NCI-H510A treated with DMSO at 0.1 percent for 48 hours (cell line): ENCODE measurements at regions not wholly inside any gene's neighbourhood (a gene's known extent, or its start where the extent isn't known, plus 50 kb on each side); places are given as distances from the start of the nearest gene placed in this dataset.
"Not testable (repeated sequence)": the region's sequence is repeated elsewhere in the genome, so short reads cannot be mapped to it uniquely, and the experiment has no call there.

ENCODE experiments used
- DNase-seq: peaks from one replicate; lab custom pipeline; 2025; lab: John Stamatoyannopoulos, UW

DNA sequence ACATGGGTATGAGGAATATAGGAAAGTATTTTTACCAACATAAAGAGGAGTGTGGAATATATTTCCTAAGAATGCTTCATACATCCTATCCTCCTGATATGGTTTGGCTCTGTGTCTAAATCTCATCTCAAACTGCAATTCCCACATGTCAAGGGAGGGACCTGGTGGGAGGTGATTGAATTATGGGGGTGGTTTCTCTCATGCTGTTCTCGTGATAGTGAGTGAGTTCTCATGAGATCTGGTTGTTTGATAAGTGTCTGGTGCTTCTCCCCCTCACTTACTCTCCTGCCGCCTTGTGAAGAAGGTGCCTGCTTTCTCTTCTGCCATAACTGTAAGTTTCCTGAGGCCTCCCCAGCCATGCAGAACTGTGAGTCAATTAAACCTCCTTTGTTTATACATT, 62.2 kb upstream of the CYRIA start:
- DNase-seq, result not testable (repeated sequence)

DNA sequence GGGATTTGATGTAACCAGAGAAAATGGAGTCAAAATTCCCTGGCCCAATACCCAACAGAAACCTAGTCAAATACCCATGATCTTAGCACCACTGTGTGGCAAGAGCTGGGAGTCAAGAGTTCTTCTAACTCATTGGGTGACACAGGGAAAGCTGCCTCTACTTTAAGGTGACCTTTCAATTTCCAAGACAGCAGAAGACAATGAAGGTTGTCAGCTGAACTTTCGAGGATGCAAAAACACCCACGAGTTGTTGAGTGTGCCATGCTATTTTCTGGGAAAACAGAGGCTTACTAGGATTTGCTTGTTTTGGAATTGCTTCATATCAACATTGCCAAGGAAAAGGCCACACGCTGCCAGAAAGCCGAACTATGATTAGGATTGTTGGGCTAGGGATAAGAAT, 61.6 kb upstream of the CYRIA start:
- DNase-seq, result no peak

DNA sequence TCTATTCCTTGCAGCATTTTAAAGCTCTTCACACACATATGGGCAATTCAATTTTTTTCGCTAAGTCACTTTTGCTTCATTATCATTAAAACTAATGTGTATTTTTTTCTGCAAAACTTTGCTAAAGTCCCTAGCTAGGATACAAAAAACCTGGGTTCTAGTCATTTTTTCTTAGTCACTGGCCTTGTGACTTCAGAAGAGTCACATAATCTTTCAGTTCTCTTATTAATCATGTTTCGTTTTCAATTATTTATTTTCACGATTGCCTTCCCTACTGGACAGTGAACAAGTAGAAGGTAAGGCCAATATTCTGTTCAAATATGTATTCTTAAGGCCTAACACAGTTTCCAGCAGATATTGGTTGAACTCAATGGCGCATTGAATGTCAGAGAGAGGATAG, 60.9 kb upstream of the CYRIA start:
- DNase-seq, result no peak

DNA sequence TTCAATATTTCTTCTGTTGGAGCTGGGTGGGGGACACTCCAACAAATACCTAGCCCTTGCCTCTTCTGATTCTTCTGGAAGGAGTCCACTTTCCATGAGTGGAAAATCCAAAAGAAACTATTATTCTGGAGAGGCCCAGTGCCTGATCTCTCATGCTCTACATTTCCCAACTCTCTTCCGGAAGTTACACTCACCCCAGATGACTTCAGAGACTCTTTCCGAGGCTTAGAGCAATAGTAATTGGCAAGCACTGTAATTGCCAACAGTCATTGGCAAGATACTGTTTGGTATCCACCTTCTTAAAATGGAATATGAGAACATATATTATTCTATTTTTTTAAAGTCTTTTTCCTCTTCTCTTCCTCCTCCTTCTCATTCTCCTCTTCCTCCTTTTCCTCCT, 60.5 kb upstream of the CYRIA start:
- no peak for DNase-seq

DNA sequence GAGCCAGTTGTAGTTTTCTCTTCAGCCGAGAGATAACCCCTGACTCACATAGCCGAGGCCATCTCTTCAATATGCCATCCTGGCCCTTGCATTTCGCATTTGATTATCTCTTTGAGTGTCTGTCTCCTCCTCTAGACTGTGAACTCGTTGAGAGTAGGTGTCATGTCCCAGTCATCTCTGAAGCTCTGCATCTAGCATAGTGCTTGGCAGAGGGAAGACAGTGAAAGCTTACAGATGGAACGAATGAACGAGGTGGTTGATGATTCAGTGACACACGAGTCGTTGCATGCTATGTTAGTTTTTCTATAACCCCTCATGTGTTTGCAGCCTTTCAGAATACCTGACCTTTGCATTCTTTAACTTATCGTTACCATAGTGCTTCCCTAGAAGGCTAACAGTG, 59.9 kb upstream of the CYRIA start:
- DNase-seq, result no peak

DNA sequence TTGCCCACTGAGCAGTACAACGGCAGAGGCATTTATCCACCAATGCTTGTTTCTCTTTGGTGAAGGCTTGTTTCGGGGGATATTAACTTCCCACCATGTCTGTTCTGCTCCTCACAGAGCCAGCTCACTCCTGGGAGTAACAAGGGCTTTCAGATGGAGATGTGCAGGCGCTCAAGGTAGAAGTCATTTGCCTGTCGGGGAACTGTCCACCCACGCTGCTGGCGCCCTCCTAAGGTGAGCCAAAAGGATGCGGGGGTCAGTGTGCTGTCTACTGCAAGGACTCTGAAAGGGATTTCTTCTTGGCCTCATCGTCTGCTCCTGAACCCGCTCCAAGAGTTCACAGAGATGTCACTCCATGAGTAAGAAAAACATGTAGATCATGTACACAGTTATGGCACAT, 57.0 kb upstream of the CYRIA start:
- DNase-seq, result no peak

DNA sequence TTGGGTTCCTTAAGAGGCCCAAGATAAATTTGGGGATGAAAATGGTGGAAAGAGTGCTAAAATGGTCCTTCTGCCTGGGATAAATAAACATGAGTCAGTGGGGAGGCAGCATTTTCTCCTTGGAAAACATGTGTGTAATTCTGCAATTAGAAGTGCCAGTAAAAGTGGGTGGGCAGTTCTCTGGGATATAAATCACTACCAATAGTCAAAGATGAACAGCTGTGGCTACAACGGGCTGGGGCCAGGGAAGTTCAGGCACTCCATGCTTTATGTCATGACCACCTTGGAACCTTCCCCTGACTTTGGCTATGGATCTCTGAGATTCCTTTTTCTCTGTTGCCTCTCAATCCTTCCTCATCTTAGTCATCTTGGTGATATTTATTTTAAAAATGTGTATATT, 56.5 kb upstream of the CYRIA start:
- DNase-seq, result no peak

DNA sequence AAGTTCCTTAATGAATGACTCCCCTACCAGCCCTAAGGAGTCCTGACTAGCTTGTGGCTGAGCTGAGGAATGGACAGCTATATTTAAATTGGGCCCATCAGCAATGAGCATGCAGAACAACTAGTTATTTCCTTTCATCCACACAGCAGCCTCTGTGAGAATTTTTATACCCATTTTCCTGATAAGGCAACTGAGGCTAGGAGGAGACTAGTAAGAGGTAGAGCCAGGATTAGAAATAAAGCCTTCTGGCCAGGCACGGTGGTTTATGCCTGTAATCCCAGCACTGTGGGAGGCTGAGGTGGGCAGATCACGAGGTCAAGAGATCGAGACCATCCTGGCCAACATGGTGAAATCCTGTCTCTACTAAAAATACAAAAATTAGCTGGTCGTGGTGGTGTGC, 55.9 kb upstream of the CYRIA start:
- DNase-seq, result not testable (repeated sequence)

DNA sequence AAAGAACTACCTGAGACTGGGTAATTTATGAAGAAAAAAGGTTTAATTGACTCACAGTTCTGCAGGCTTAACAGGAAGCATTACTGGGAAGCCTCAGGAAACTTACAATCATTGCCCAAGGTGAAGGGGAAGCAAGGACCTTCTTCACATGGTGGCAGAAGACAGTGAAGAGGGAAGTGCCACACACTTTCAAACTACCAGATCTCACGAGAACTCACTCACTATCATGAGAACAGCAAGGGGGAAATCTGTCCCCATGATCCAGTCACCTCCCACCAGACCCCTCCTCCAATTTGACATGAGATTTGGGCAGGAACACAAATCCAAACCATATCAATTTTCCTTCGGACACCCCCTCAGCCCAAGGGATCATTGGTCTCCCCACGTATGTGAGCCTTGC, 55.1 kb upstream of the CYRIA start:
- DNase-seq, result not testable (repeated sequence)

DNA sequence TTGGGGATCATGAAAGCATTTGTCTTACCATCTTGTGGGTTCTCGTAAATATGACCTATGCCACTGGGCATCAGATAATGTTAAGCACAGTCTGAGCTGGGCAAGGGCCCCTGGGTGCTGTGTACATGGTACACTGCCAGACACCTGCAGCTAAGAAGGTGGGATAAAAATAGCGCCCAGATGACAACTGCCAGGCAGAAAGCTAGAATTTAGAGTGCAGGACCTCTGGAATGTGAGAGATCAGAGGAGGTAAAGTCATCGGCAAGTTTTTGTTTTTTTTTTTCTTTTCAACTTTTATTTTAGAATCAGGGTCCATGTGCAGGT, 53.8 kb upstream of the CYRIA start:
- no peak for DNase-seq

DNA sequence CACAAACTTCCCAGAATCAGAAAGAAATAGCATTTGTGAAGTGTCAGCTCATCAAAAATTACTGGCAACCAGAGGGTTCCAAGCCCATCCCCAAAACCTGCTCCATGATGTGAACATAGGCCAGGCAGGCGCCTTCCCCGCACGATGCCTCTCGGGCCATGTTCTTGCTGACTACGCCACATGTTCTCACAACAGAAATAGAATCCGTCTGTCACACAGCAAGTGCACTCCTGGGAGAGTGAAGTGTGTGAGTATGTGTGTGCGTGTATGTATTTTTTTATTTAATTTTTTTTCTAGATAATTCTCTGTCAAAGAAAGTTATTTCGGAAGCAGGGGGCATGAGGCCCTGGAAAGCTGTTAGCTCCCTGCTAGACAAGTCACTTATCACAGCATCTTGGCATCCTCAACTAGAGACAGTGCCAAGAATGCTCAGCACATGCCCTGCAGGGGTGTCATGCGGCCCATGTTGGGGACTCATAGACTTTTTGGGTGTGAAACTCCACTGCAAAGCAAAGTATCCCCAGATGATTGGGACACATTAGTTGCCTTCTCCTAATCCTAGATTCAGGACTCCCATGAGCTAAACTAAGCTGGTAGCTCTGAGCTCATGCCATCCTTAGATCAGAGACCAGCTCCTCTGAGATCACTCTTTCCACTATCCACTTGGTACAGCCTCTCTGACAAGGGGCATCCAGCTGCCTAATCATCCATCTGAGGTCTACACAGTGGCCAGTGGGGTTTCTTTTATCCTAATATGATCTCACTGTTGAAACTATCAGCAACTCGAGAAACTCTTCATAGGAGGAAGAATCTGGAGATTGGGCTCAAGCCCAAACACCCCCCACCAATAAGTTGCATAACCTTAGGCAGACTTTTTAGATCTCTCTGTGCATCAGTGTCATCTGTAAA, 53.2 kb upstream of the CYRIA start:
- DNase-seq, result no peak

DNA sequence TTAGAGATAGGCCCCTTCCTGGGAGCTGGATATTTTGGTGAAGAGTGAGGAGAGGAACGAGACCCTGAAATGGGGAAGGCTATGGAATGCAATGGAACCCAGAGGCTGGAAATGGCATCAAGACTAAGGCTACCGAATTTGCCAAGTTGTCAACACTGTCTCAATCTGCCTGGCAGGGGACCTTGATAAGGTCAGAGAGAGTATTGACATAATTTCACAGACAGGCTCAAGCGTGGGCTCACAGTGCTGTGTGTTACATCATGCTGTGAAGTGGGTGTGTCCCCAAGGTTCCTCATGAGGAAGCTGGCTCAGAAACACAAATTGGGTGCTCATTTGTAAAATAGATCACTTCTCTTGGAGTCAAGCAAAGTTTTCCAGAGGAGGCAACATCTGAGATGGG, 51.8 kb upstream of the CYRIA start:
- DNase-seq, result no peak

DNA sequence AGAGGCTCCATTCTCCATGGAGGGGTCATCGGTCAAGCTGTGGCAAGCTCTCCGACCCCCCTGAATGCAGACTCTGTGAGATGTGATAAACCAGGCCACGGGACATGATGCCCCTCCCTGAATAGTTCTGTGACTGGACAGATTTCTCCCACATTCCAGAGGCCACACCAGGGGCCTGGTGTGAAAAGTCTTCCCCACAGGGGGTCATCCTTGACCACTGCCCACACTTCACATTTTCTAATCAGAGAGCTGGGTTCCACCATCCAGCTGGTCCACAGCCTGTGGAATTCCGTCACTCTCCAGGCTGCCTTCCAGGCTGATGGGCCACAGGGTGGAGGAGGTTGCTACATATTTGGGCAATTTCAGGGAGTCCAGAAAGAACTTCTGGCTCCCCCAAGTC, 51.3 kb upstream of the CYRIA start:
- no peak for DNase-seq

DNA sequence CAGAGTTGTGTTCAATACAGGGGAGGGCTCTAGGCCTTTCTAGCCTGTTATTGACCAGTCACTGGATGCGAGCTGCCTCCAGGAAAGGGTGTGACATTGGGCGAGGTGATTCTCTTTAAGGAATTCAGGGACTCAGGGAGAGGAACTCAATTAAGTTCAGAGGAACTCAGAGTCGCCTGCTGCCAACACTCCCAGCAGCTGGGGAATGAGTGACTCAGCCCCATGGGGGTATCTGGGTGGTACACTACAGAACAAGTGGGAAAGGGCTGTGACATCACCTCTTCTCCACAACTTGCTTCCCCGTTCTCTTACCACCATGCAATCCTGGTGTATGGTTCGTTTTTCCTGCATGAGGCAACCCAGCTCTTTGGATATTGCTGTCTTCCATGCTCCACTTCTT, 50.4 kb upstream of the CYRIA start:
- DNase-seq, result no peak
